B cell (primary cell): ENCODE measurements at regions not wholly inside any gene's neighbourhood (a gene's known extent, or its start where the extent isn't known, plus 50 kb on each side); places are given as distances from the start of the nearest gene placed in this dataset.

Source experiments
- ATAC-seq: fragments of 200-7000 bp; cut with Tn5 transposase; one replicate; pipeline ENCODE4 v1.10.0; 2021; ENCODE audit warnings: low read depth, mild to moderate bottlenecking, moderate number of reproducible peaks, moderate library complexity
- CTCF ChIA-PET: fragments of 350-600 bp; sonication (Branson Sonifier 250); formaldehyde crosslinking; loops from one replicate; lab custom pipeline; 2021; ENCODE audit warnings: antibody characterized with exemption, inconsistent platforms; lab: Charles Lee
- POLR2A ChIA-PET: fragments of 350-600 bp; sonication (Branson Sonifier 250); formaldehyde crosslinking; loops from one replicate; lab custom pipeline; 2021; ENCODE audit warnings: antibody characterized with exemption; lab: Charles Lee
- DNase-seq: peaks from one replicate; pipeline ENCODE4 v3.0.0; 2013
- H2AFZ ChIP-seq: 2 replicates; pipeline ENCODE4 v1.6.1; 2012; ENCODE audit warnings: mild to moderate bottlenecking, low read depth, low read length; ENCODE audit not compliant: insufficient read depth, poor library complexity, severe bottlenecking
- H3K27ac ChIP-seq, 2 donors: 1 replicate in 1 of 2; 2 replicates in 1 of 2; pipeline ENCODE4 v1.5.1; 2012 to 2013; ENCODE audit warnings: low read length in 2 of 2, mild to moderate bottlenecking in 2 of 2, moderate library complexity in 1 of 2
- H3K27me3 ChIP-seq, 4 experiments: fragments of 200-600 bp in 1 of 4; sonication (generic) in 1 of 4; replicated peaks in 1 of 4; 1 replicate in 2 of 4; 2 replicates in 2 of 4; pipeline versions ENCODE4 v1.6.1 to v1.7.0; 2013 to 2016; ENCODE audit warnings: low read length in 3 of 4, mild to moderate bottlenecking in 2 of 4, mixed read lengths in 1 of 4, moderate library complexity in 1 of 4; ENCODE audit not compliant: insufficient read depth in 4 of 4, control insufficient read depth in 3 of 4; ENCODE audit errors: control extremely low read depth in 1 of 4
- H3K36me3 ChIP-seq, 2 experiments: replicated peaks in 1 of 2; 1 replicate in 1 of 2; 2 replicates in 1 of 2; pipeline versions ENCODE4 v1.6.1 to v1.7.1; 2013; ENCODE audit warnings: low read length in 1 of 2; ENCODE audit not compliant: insufficient read depth in 2 of 2, control insufficient read depth in 1 of 2; ENCODE audit errors: control extremely low read depth in 1 of 2, extremely low read depth in 1 of 2
- H3K4me1 ChIP-seq, 2 donors: fragments of 200-600 bp in 1 of 2; sonication (generic) in 1 of 2; 1 replicate in 1 of 2; 2 replicates in 1 of 2; pipeline versions ENCODE4 v1.5.1 to v1.6.1; 2013 to 2017; ENCODE audit warnings: low read length in 2 of 2; ENCODE audit not compliant: control insufficient read depth in 2 of 2, insufficient read depth in 2 of 2
- H3K4me2 ChIP-seq: replicated peaks from 2 replicates; pipeline ENCODE3; 2012; ENCODE audit warnings: mild to moderate bottlenecking, low read depth, low read length; ENCODE audit not compliant: poor library complexity, severe bottlenecking
- H3K4me3 ChIP-seq, 5 experiments: fragments of 200-600 bp in 1 of 5; sonication (generic) in 1 of 5; 1 replicate in 3 of 5; 2 replicates in 2 of 5; pipeline versions ENCODE4 v1.5.1 to v1.7.0; 2011 to 2016; ENCODE audit warnings: low read length in 4 of 5, mild to moderate bottlenecking in 4 of 5, low read depth in 2 of 5, control low read depth in 1 of 5, moderate library complexity in 1 of 5; ENCODE audit not compliant: insufficient read depth in 1 of 5; ENCODE audit errors: control extremely low read depth in 1 of 5, extremely low read depth in 1 of 5
- H3K79me2 ChIP-seq: fragments of 200-600 bp; sonication (generic); one replicate; pipeline ENCODE4 v1.6.0; 2016; ENCODE audit warnings: low read length; ENCODE audit not compliant: control insufficient read depth, insufficient read depth
- H3K9ac ChIP-seq: fragments of 200-600 bp; sonication (generic); 2 replicates; pipeline ENCODE4 v1.6.1; 2017; ENCODE audit warnings: mild to moderate bottlenecking, low read length, moderate library complexity
- H3K9me3 ChIP-seq, 3 donors: one replicate each; pipeline versions ENCODE4 v1.6.1 to v1.7.1; 2013; ENCODE audit warnings: low read length in 2 of 3; ENCODE audit not compliant: control insufficient read depth in 2 of 3, insufficient read depth in 1 of 3; ENCODE audit errors: control extremely low read depth in 1 of 3
- H4K20me1 ChIP-seq: 2 replicates; pipeline ENCODE4 v1.6.0; 2012; ENCODE audit warnings: mild to moderate bottlenecking, low read length; ENCODE audit not compliant: insufficient read depth, control insufficient read depth, poor library complexity, severe bottlenecking
- H3K27ac Mint-ChIP-seq: one replicate; pipeline ENCODE4 v1.8.0; 2021; ENCODE audit warnings: mixed read lengths
- H3K27me3 Mint-ChIP-seq: one replicate; pipeline ENCODE4 v1.8.0; 2021; ENCODE audit warnings: mixed read lengths
- H3K4me1 Mint-ChIP-seq: one replicate; pipeline ENCODE4 v1.8.0; 2021; ENCODE audit warnings: mixed read lengths
- H3K4me3 Mint-ChIP-seq: one replicate; pipeline ENCODE4 v1.8.0; 2021; ENCODE audit warnings: mixed read lengths
- H3K9me3 Mint-ChIP-seq: one replicate; pipeline ENCODE4 v1.8.0; 2022; ENCODE audit warnings: mixed read lengths; ENCODE audit not compliant: insufficient read depth
- CTCF ChIP-seq: fragments of 200-600 bp; IDR thresholded peaks from one replicate; pipeline ENCODE4 v1.8.0; 2022; ENCODE audit warnings: antibody characterized with exemption, mild to moderate bottlenecking
- EZH2 ChIP-seq: IDR thresholded peaks from 2 replicates; pipeline ENCODE4 v1.6.1; 2012; ENCODE audit warnings: borderline replicate concordance, low read depth, mild to moderate bottlenecking, moderate library complexity, low read length; ENCODE audit not compliant: insufficient read depth, poor library complexity, severe bottlenecking
- WGBS: methylation state at CpG from one replicate; pipeline ENCODE4 v1.1.5; 2013; ENCODE audit warnings: missing lambda C conversion rate; ENCODE audit not compliant: insufficient coverage; 5-methylcytosine and 5-hydroxymethylcytosine counted together
- intact Hi-C: fragments of 100-400 bp; cut with micrococcal nuclease; formaldehyde crosslinking; loops from one replicate; pipeline ENCODE4 v1.10.0; 2022

GRCh38 chr2:88873620-88874019 lies 182.1 kb downstream of the RPIA start:
- H3K27me3 ChIP-seq: no peaks in the 10 kb centered on the region
- peaks cover 2 to 19% (median 9%) of the 10 kb centered on the region in 3 donors for H3K9me3 ChIP-seq
- H3K79me2 ChIP-seq: peaks cover 12% of the 10 kb centered on the region
- H3K27ac ChIP-seq: no peak overlapping the region
- no peaks in the 10 kb centered on the region for H3K27me3 Mint-ChIP-seq
- no peak overlapping the region for H2AFZ ChIP-seq
- H4K20me1 ChIP-seq: no peaks in the 10 kb centered on the region
- intact Hi-C loops: loop anchor here (2.0 kb wide), 1 partner anchor 45 kb away; no protein-coding TSS in a partner anchor
- ChIA-PET POLR2A (no interaction called here), CTCF (interaction anchor here (0.7 to 8.1 kb wide), 12 partner anchors 9 to 137 kb away, joined by 3 to 93 read pairs (median 4); no protein-coding TSS in a partner anchor)
- H3K4me3 ChIP-seq: no peak overlapping the region
- ATAC-seq: no peak
- no peak overlapping the region for H3K9ac ChIP-seq
- H3K9me3 Mint-ChIP-seq: no peaks in the 10 kb centered on the region
- no peaks in the 10 kb centered on the region for H3K36me3 ChIP-seq
- peaks cover 11 to 17% of the 10 kb centered on the region in 2 donors for H3K4me1 ChIP-seq
- H3K4me3 Mint-ChIP-seq: no peak overlapping the region
- H3K4me1 Mint-ChIP-seq: peaks cover 27% of the 10 kb centered on the region
- TF ChIP-seq CTCF (no peak), EZH2 (no peak)
- no peak overlapping the region for H3K4me2 ChIP-seq
- no peak overlapping the region for H3K27ac Mint-ChIP-seq
- no peak for DNase-seq

GRCh38 chr2:88874063-88874657 lies 182.7 kb downstream of the RPIA start:
- peak; percentile 70 for DNase-seq
- no peak overlapping the region for H3K4me3 ChIP-seq
- H2AFZ ChIP-seq: no peak overlapping the region
- H3K27ac ChIP-seq: no peak overlapping the region
- no peaks in the 10 kb centered on the region for H3K27me3 ChIP-seq
- CTCF ChIA-PET: interaction anchor here (0.7 to 8.1 kb wide), 14 partner anchors 9 to 138 kb away, joined by 3 to 93 read pairs (median 5); no protein-coding TSS in a partner anchor
- H3K36me3 ChIP-seq: no peaks in the 10 kb centered on the region
- Mint-ChIP-seq H3K27ac (no peak overlapping the region), H3K9me3 (no peaks in the 10 kb centered on the region), H3K27me3 (no peaks in the 10 kb centered on the region), H3K4me3 (no peak overlapping the region), H3K4me1 (peaks cover 27% of the 10 kb centered on the region)
- H4K20me1 ChIP-seq: no peaks in the 10 kb centered on the region
- H3K9me3 ChIP-seq: peaks cover 2 to 22% (median 9%) of the 10 kb centered on the region in 3 donors
- H3K4me1 ChIP-seq: peaks cover 15 to 21% of the 10 kb centered on the region in 2 donors
- H3K4me2 ChIP-seq: no peak overlapping the region
- H3K9ac ChIP-seq: no peak overlapping the region
- TF ChIP-seq EZH2: no peak
- TF ChIP-seq CTCF: peak; percentile 64
- intact Hi-C loops: loop anchor here (2.0 kb wide), 1 partner anchor 45 kb away; no protein-coding TSS in a partner anchor
- POLR2A ChIA-PET: no interaction called here
- WGBS: no CpG with 5 or more reads among the region's 4 CpGs
- no peak for ATAC-seq
- H3K79me2 ChIP-seq: peaks cover 12% of the 10 kb centered on the region
